Nephron (organoid): ENCODE measurements at regions not wholly inside any gene's neighbourhood (a gene's known extent, or its start where the extent isn't known, plus 50 kb on each side); places are given as distances from the start of the nearest gene placed in this dataset.

Experiments
- H3K27ac Mint-ChIP-seq, 3 experiments: 2 replicates each; pipeline ENCODE4 v1.8.0; 2020; ENCODE audit warnings: mixed read lengths in 3 of 3, mild to moderate bottlenecking in 2 of 3, moderate library complexity in 1 of 3
- H3K27me3 Mint-ChIP-seq: 2 replicates; pipeline ENCODE4 v1.8.0; 2021; ENCODE audit warnings: low read depth, mild to moderate bottlenecking, moderate library complexity, mixed read lengths
- H3K36me3 Mint-ChIP-seq: 2 replicates; pipeline ENCODE4 v1.8.0; 2020; ENCODE audit warnings: low read depth, mixed read lengths
- H3K4me1 Mint-ChIP-seq: 2 replicates; pipeline ENCODE4 v1.8.0; 2020; ENCODE audit warnings: mixed read lengths
- H3K4me3 Mint-ChIP-seq, 3 experiments: 2 replicates each; pipeline ENCODE4 v1.8.0; 2020; ENCODE audit warnings: mild to moderate bottlenecking in 3 of 3, mixed read lengths in 3 of 3, moderate library complexity in 2 of 3
- H3K9me3 Mint-ChIP-seq: 2 replicates; pipeline ENCODE4 v1.8.0; 2020; ENCODE audit warnings: mixed read lengths
- CTCF ChIP-seq, 3 experiments: fragments of 200-600 bp; sonication (generic); IDR thresholded peaks; one replicate each; pipeline ENCODE4 v1.5.0; 2021; ENCODE audit warnings: antibody characterized with exemption in 3 of 3; ENCODE audit not compliant: unreplicated experiment in 3 of 3

- Mint-ChIP-seq H3K4me1 (peaks cover 63% of the 10 kb centered on the region), H3K4me3 (no peak overlapping the region), H3K27ac (no peak overlapping the region), H3K27me3 (peaks cover 6% of the 10 kb centered on the region), H3K9me3 (no peaks in the 10 kb centered on the region), H3K36me3 (peaks cover 37% of the 10 kb centered on the region)
- no peak for TF ChIP-seq CTCF (IDR thresholded peaks at IDR 0.05; ENCODE audit: unreplicated experiment in 3 of 3)
These were observed 103.1 kb downstream of the RFLNA start for GRCh38 chr12:124397807-124398577.

DNA sequence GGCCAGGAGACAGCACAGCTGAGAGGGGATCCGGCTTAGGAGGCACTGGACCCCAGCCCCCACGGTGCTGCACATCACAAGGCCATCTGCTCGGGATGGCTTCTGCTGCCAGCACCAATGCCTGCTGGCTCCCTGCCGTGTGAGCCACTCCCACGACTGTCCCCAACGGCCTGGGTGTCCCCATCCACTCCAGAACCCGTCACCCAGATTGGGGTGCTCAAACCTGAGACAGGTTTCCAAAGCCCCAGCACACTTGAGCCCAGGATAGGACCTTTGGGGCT is 102.4 kb downstream of the RFLNA start:
- Mint-ChIP-seq H3K36me3 (peaks cover 37% of the 10 kb centered on the region), H3K4me3 (no peak overlapping the region), H3K4me1 (peaks cover 65% of the 10 kb centered on the region), H3K27me3 (peaks cover 6% of the 10 kb centered on the region), H3K27ac (no peak overlapping the region), H3K9me3 (no peaks in the 10 kb centered on the region)
- TF ChIP-seq CTCF (IDR thresholded peaks at IDR 0.05; ENCODE audit: unreplicated experiment in 3 of 3) = no peak

DNA sequence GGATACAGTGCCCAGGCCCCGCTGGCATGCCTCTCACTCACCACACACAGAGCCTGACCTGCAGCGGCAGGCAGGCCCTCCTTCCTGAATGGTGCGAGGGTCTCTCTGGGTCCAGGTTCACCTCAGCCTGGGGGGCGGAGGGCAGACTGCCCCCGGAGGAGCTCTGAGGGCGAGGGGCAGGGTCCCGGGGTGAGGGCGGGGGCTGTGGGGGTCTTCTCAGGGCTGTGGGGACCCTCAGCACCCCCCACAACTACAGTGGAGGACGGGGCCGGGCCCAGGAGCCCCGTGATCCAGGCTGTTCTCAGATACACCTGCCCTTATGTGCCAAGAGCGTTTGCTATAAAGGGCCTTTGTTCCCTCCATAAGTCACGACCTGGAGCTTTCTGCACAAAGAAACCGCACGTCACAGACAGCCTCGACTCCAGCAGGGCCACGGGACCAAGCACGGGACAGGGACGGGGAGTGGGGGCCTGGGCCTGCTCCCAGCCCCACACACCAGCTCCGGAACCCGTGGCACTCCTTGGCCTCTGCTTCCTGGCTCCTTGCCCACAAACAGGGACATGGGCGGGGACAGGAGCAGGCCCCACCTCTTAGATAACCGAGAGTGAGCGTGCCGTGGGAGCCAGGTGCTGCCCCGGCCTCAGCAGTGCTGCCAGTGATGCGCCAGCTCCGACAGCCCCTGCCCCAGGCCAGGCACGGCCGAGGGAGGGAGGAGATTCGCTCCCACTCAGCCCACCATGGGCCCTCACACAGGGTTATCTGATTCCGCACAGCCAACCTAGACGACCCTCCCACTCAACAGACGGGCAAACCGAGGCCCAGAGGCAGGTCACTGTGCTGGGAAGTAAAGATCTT is 101.9 kb downstream of the RFLNA start:
- Mint-ChIP-seq H3K27ac (peak overlapping the region in 1 of 3 experiments; percentile 36), H3K9me3 (no peaks in the 10 kb centered on the region), H3K36me3 (peaks cover 37% of the 10 kb centered on the region), H3K4me3 (no peak overlapping the region), H3K4me1 (peaks cover 65% of the 10 kb centered on the region), H3K27me3 (peaks cover 6% of the 10 kb centered on the region)
- TF ChIP-seq CTCF (IDR thresholded peaks at IDR 0.05; ENCODE audit: unreplicated experiment in 3 of 3) = no peak

- Mint-ChIP-seq H3K27ac (peak overlapping the region in 2 of 3 experiments; percentile 36 to 61), H3K4me3 (no peak overlapping the region), H3K36me3 (peaks cover 37% of the 10 kb centered on the region), H3K9me3 (no peaks in the 10 kb centered on the region), H3K27me3 (peaks cover 6% of the 10 kb centered on the region), H3K4me1 (peaks cover 65% of the 10 kb centered on the region)
- TF ChIP-seq CTCF (IDR thresholded peaks at IDR 0.05; ENCODE audit: unreplicated experiment in 3 of 3) = no peak
These were observed 101.1 kb downstream of the RFLNA start for GRCh38 chr12:124395986-124396385.

GRCh38 chr12:124395284-124395752 is 100.4 kb downstream of the RFLNA start:
- H3K36me3 Mint-ChIP-seq = peaks cover 33% of the 10 kb centered on the region
- no peak for TF ChIP-seq CTCF (IDR thresholded peaks at IDR 0.05; ENCODE audit: unreplicated experiment in 3 of 3)
- peaks cover 6% of the 10 kb centered on the region for H3K27me3 Mint-ChIP-seq
- no peak overlapping the region for H3K27ac Mint-ChIP-seq
- H3K4me3 Mint-ChIP-seq = no peak overlapping the region
- H3K4me1 Mint-ChIP-seq = peaks cover 63% of the 10 kb centered on the region
- H3K9me3 Mint-ChIP-seq = no peaks in the 10 kb centered on the region
